K562 (cell line): ENCODE measurements at regions not wholly inside any gene's neighbourhood (a gene's known extent, or its start where the extent isn't known, plus 50 kb on each side); places are given as distances from the start of the nearest gene placed in this dataset.
A peak's percentile ranks its signal among the peaks of the same experiment; 100 is the strongest.

ENCODE experiments used
- ATAC-seq: fragments of 200-7000 bp; cut with Tn5 transposase; 3 replicates; pipeline ENCODE4 v1.9.1; 2020; ENCODE audit warnings: moderate library complexity
- BruUV-seq: library from RNA; stranded (reverse); fragments of 400-500 nt; replicated peaks from 2 replicates; lab custom pipeline; 2021; lab: Mats Ljungman, UMichigan
- CTCF ChIA-PET: fragments of 300-600 bp; formaldehyde crosslinking; extraction: SDS; loops from one replicate; lab custom pipeline; 2021; ENCODE audit warnings: low intra/inter-chr PET ratio; lab: Yijun Ruan, JAX
- POLR2A ChIA-PET: fragments of 300-600, 350-650 bp; sonication (Branson Sonifier 250); formaldehyde crosslinking; extraction: SDS; loops from one replicate; lab custom pipeline; 2021; ENCODE audit warnings: antibody characterized with exemption, inconsistent platforms; lab: Yijun Ruan, JAX
- DNase-seq, 4 experiments: peaks; one replicate each; pipeline versions ENCODE4 v3.0.0 to v3.0.0-alpha.2; 2011 to 2018; ENCODE audit warnings: low spot score in 3 of 4, mixed read lengths in 3 of 4; ENCODE audit errors: extremely low read depth in 1 of 4
- FAIRE-seq: peaks from 2 replicates; lab custom pipeline; 2011; peaks lifted over from hg19 to GRCh38; lab: Jason Lieb, UNC
- H2AFZ ChIP-seq: 2 replicates; pipeline ENCODE4 v1.6.0; 2011; ENCODE audit warnings: low read depth, low read length, control low read depth, inconsistent platforms
- H3K27ac ChIP-seq: fragments of 200-600 bp; 3 replicates; pipeline ENCODE4 v1.8.0; 2011; ENCODE audit warnings: low read depth, mild to moderate bottlenecking, control low read depth, inconsistent platforms, low read length, moderate library complexity, mixed read lengths; ENCODE audit errors: extremely low read depth
- H3K27me3 ChIP-seq, 2 experiments: fragments of 300-600 bp in 1 of 2; 2 replicates in 1 of 2; 3 replicates in 1 of 2; pipeline versions ENCODE4 v1.6.0 to v1.8.0; 2011; ENCODE audit warnings: inconsistent platforms in 2 of 2, low read length in 2 of 2, mild to moderate bottlenecking in 1 of 2, mixed read lengths in 1 of 2, moderate library complexity in 1 of 2; ENCODE audit not compliant: control insufficient read depth in 2 of 2, insufficient read depth in 2 of 2
- H3K36me3 ChIP-seq: fragments of 300-600 bp; 3 replicates; pipeline ENCODE4 v1.8.0; 2011; ENCODE audit warnings: mild to moderate bottlenecking, low read length, inconsistent platforms; ENCODE audit not compliant: control insufficient read depth, insufficient read depth
- H3K4me1 ChIP-seq, 2 experiments: fragments of 200-600 bp in 1 of 2; replicated peaks in 1 of 2; 2 replicates in 1 of 2; 3 replicates in 1 of 2; pipeline versions ENCODE4 v1.5.1 to v1.8.0; 2011; ENCODE audit warnings: inconsistent platforms in 2 of 2, low read length in 2 of 2, mild to moderate bottlenecking in 1 of 2, mixed read lengths in 1 of 2, moderate library complexity in 1 of 2; ENCODE audit not compliant: control insufficient read depth in 2 of 2, insufficient read depth in 2 of 2
- H3K4me2 ChIP-seq: 2 replicates; pipeline ENCODE4 v1.6.1; 2011; ENCODE audit warnings: low read length, control low read depth, inconsistent platforms, mixed read lengths; ENCODE audit not compliant: insufficient read depth
- H3K4me3 ChIP-seq: fragments of 200-600 bp; sonication (generic), shearing (Covaris generic); 2 replicates; pipeline ENCODE4 v1.5.1; 2016; ENCODE audit warnings: control low read depth, inconsistent platforms
- H3K79me2 ChIP-seq: fragments of 200-600 bp; 3 replicates; pipeline ENCODE4 v1.8.0; 2011; ENCODE audit warnings: low read length, inconsistent platforms; ENCODE audit not compliant: control insufficient read depth, insufficient read depth
- H3K9ac ChIP-seq, 2 experiments: 2 replicates each; pipeline versions ENCODE4 v1.6.0 to v1.6.1; 2011; ENCODE audit warnings: low read depth in 2 of 2, low read length in 2 of 2, control low read depth in 1 of 2, inconsistent platforms in 1 of 2, mild to moderate bottlenecking in 1 of 2, mixed read lengths in 1 of 2; ENCODE audit not compliant: insufficient read depth in 1 of 2
- H3K9me1 ChIP-seq: one replicate; pipeline ENCODE4 v1.6.0; 2011; ENCODE audit warnings: inconsistent platforms, mild to moderate bottlenecking, low read length, moderate library complexity; ENCODE audit not compliant: control insufficient read depth, insufficient read depth
- H3K9me3 ChIP-seq: replicated peaks from 2 replicates; pipeline ENCODE4 v1.5.1; 2011; ENCODE audit warnings: low read depth, low read length, inconsistent platforms; ENCODE audit not compliant: control insufficient read depth, insufficient read depth
- H4K20me1 ChIP-seq: replicated peaks from 2 replicates; pipeline ENCODE4 v1.6.1; 2011; ENCODE audit warnings: low read length, inconsistent platforms, mixed read lengths; ENCODE audit not compliant: control insufficient read depth, insufficient read depth
- ADNP ChIP-seq: fragments of 200-800 bp; sonication (Bioruptor generic); IDR thresholded peaks from 2 replicates; pipeline ENCODE4 v1.6.1; 2016; ENCODE audit warnings: missing genetic modification characterization, missing compliant biosample characterization
- CEBPG ChIP-seq, 3 experiments: fragments of 200-800 bp in 1 of 3; sonication (Bioruptor generic) in 1 of 3; sonication (generic) in 1 of 3; formaldehyde crosslinking in 1 of 3; IDR thresholded peaks in 2 of 3; conservative IDR thresholded peaks in 1 of 3; 2 replicates each; pipeline versions ENCODE4 v1.6.1 to v1.8.0; 2016 to 2022; ENCODE audit warnings: missing compliant biosample characterization in 2 of 3, missing genetic modification characterization in 2 of 3, mild to moderate bottlenecking in 1 of 3, missing genetic modification reagents in 1 of 3
- ETV5 ChIP-seq: sonication (generic); formaldehyde crosslinking; IDR thresholded peaks from 2 replicates; pipeline ENCODE4 v1.4.0; 2020; ENCODE audit warnings: low read depth, mild to moderate bottlenecking, missing genetic modification reagents
- FOXK1 ChIP-seq: sonication (generic); formaldehyde crosslinking; IDR thresholded peaks from 2 replicates; pipeline ENCODE4 v1.8.0; 2022; ENCODE audit warnings: missing genetic modification reagents, mild to moderate bottlenecking, borderline replicate concordance
- HDAC2 ChIP-seq: fragments of 450-650 bp; IDR thresholded peaks from 2 replicates; pipeline ENCODE4 v1.6.1; 2016; ENCODE audit warnings: mild to moderate bottlenecking
- NFIX ChIP-seq: fragments of 250-450 bp; sonication (Bioruptor Pico); IDR thresholded peaks from 2 replicates; pipeline ENCODE4 v1.4.0; 2020; ENCODE audit warnings: low read depth, mild to moderate bottlenecking, moderate library complexity
- ZNF263 ChIP-seq: sonication (generic); formaldehyde crosslinking; IDR thresholded peaks from 2 replicates; pipeline ENCODE4 v1.8.0; 2022; ENCODE audit warnings: mild to moderate bottlenecking, missing genetic modification reagents, borderline replicate concordance
- WGBS: fragments of 100-300 bp; shearing (Covaris generic); methylation state at CpG from one replicate; pipeline ENCODE4 v1.1.6; 2016; ENCODE audit warnings: low coverage, mixed read lengths; ENCODE audit not compliant: insufficient coverage; ENCODE audit errors: missing lambda C conversion rate; 5-methylcytosine and 5-hydroxymethylcytosine counted together
- in situ Hi-C: fragments of 300-500 bp; cut with MboI; formaldehyde crosslinking; loops from 4 replicates; pipeline ENCODE4 v1.15.0; 2018; ENCODE audit warnings: inconsistent platforms, mixed read lengths
- intact Hi-C: fragments of 100-400 bp; cut with micrococcal nuclease; formaldehyde crosslinking; loops from 2 replicates; pipeline ENCODE4 v1.14.2; 2022

DNA sequence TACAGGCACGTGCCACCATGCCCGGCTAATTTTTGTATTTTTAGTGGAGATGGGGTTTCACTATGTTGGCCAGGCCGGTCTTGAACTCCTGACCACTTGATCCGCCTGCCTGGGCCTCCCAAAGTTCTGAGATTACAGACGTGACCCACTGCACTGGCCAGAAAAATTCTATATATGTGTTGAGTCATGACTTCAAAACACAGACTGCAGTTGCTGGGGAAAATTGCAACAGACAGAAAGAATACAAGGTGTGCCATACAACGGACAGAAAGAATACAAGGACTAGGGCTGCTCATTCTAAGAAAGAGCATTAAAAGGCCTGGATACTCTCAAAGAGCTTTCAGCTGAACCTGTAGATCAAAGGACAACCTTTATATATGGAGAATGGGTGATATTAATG is 109.6 kb upstream of the ACSL4 start:
- H3K4me3 ChIP-seq = no peak overlapping the region
- H3K36me3 ChIP-seq = no peaks in the 10 kb centered on the region
- ChIA-PET POLR2A (interaction anchor here (1.0 to 1.3 kb wide), 2 partner anchors 10 to 13 kb away, joined by 3 to 4 read pairs; no protein-coding TSS in a partner anchor), CTCF (interaction anchor here (0.6 kb wide), 1 partner anchor 130 kb away, joined by 3 read pairs; no protein-coding TSS in a partner anchor)
- no peaks in the 10 kb centered on the region for H4K20me1 ChIP-seq
- intact Hi-C loops = loop anchor here (5.0 kb wide), 2 partner anchors 60 to 110 kb away; partner anchors contain the start of gene ACSL4
- H2AFZ ChIP-seq = peak overlapping the region; percentile 43
- H3K4me2 ChIP-seq = peak overlapping the region; percentile 40; the same call in 1 of the 2 replicates
- peaks cover 0 to 35% of the 10 kb centered on the region in 2 experiments; a peak in 3 of 5 replicates for H3K4me1 ChIP-seq
- BruUV-seq = no TSS peak
- FAIRE-seq (no peak), ATAC-seq (no peak), DNase-seq (no peak)
- H3K9ac ChIP-seq = no peak overlapping the region
- no peaks in the 10 kb centered on the region for H3K9me1 ChIP-seq
- in situ Hi-C loops = no loop called here
- WGBS = 36% methylated on average over 6 of the region's 6 CpGs
- H3K27ac ChIP-seq = no peak overlapping the region
- H3K9me3 ChIP-seq = no peaks in the 10 kb centered on the region
- no peaks in the 10 kb centered on the region for H3K79me2 ChIP-seq
- TF ChIP-seq HDAC2 (no peak), ZNF263 (CRISPR knock-in tag) (no peak), CEBPG (CRISPR knock-in tag; IDR thresholded peaks at IDR 0.05) (no peak), CEBPG (tag; conservative IDR thresholded peaks at IDR 0.05 in 1 of 2, IDR thresholded peaks at IDR 0.05 in 1 of 2) (no peak), NFIX (CRISPR knock-in tag) (no peak), ETV5 (CRISPR knock-in tag) (no peak), FOXK1 (no peak), ADNP (peak; percentile 35; the same call in 1 of the 2 replicates)
- no peaks in the 10 kb centered on the region for H3K27me3 ChIP-seq
